UCSD-AML1 (cell line): ENCODE measurements at regions not wholly inside any gene's neighbourhood (a gene's known extent, or its start where the extent isn't known, plus 50 kb on each side); places are given as distances from the start of the nearest gene placed in this dataset.
"Not testable (repeated sequence)": the region's sequence is repeated elsewhere in the genome, so short reads cannot be mapped to it uniquely, and the experiment has no call there.

Experiments used
- DNase-seq: peaks from one replicate; lab custom pipeline; 2025; ENCODE audit not compliant: unreplicated experiment; lab: John Stamatoyannopoulos, UW

DNA sequence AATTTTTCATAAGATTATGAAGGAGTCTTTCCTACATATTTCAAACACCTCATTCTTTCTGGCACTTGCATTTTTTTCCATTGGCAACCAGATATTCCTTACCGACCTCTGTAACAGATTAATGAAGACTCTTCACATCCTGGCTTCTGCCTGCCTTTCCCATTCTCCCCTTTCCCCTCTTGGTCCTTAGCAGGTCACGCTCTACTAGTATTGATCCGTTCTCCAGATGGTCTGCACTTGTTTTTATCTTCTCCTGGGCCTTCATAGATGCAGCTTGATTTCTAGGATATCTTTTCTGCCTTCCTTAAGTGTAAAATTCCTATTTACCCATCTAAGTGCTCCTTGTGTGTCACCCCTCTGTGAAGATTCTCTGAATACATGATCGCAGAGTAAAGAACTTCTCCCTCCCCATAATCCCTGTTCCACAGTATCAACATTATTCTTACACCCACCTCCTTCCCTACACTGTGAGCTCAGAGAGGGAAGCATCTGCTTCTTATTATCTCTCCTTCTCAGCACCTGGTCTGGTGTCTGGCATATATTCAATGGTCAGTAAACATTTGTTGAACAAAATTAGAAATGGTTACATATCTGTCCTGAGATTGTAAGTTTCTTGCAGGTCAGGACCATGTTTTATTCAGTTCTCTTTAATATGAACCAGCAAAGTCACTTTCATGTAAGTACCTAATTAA lies 654.2 kb downstream of the REEP3 start:
- DNase-seq = no peak

DNA sequence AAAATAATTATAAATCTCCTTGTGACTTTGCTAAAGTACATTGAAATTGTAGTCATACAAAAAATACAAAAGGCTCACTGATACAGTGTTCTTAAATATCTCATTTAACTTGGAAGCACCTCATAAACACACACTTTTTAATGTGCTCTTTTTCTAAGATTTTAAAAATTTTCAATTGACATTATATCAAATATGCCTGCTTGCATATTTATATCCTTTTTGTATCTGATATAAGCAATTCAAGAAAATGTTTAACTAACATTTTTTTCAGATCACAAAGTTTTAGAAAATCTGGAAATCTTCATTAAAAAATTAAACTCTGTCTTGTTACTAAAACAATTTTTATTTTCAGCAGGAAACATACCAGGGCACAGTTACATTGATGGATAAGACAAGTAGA lies 661.5 kb downstream of the REEP3 start:
- no peak for DNase-seq

DNA sequence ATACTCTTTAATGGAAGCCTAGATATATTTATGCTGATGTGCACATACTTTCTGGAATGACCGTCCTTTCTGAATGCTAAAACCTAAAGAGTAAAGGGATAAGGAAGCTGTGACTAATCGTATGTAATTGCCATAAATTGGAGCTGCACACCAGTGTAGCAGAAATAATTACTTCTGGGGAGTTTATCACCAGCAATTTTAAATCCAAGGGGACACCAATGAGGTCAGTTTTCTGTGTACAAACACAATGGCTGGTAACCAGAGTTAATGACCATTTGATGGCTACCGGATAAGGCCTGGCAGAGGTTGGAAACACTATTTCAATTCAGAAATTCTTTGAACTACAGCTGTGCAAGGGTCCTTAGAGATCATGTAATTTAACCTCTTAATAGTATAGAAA lies 670.1 kb downstream of the REEP3 start:
- no peak for DNase-seq

DNA sequence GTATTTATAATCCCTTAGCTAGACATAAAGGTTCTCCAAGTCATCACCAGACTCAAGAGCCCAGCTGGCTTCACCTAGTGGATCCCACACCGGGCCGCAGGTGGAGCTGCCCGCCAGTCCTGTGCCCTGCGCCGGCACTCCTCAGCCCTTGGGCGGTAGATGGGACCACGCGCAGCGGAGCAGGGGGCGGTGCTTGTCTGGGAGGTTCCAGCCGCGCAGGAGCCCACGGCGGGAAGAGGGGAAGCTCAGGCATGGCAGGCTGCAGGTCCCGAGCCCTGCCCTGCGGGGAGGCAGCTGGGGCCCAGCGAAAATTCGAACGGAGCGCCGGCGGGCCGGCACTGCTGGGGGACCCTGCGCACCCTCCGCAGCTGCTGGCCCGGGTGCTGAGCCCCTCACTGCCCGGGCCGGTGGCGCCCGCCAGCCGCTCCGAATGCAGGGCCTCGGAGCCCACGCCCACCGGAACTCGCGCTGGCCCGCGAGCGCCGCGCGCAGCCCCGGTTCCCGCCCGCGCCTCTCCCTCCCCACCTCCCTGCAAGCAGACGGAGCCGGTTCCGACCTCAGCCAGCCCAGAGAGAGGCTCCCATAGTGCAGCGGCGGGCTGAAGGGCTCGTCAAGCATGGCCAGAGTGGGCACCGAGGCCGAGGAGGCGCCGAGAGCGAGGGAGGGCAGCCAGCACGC lies 675.6 kb downstream of the REEP3 start:
- no peak for DNase-seq

DNA sequence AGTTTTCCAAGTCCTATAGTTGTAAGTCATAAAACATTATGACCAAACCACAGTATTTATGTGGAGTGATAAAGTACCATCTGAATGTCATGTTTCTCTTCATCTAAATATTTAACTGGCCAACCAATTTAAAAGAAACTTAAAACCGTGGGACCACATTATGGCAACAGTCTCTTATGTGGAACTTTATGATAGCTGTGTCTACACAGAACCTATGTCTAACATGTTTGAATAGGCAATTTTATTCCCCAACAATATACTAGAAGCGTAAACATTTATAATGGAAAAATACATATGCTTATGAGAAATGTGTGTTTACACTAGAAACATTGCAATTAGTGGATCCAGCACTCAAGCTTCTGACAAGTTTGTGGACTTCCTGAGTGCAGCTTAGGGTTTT lies 680.7 kb downstream of the REEP3 start:
- no peak for DNase-seq

DNA sequence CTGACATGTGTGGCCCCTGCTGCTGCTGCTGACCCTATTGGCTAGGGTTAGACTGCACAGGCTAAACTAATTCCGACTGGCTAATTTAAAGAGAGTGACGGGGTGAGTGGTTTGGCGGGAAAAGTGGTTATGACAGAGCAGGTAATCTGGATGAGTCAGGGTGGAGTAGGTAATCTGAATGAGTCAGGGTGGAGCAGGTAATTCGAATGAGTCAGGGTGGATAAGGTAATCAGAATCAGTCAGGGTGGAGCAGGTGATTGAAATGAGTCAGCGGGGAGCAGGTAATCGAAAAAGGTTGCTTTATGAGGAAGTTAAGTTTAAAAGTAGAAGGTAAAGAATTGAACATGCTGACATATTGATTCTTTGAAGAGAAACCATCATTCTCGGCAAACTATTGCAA lies 683.3 kb downstream of the REEP3 start:
- not testable (repeated sequence) for DNase-seq

DNA sequence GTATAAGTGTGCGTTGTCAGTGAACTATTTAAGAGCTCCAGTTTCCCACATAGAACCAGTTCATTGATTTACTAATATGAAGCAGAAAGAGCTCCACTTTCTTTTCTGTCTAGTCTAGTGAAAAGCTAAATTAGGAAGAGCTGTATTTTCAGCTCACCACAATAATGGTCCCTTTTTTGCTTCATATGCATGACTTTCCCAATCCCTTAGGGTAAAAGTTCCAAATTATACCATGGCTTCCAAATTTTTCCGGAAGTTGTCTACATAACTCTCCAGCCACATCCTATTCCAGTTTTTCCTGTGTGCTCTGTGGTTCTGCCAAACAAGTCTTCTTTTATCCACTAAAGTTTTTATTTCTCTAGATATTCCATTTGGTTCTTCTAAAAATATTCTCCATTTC lies 685.2 kb downstream of the REEP3 start:
- no peak for DNase-seq

DNA sequence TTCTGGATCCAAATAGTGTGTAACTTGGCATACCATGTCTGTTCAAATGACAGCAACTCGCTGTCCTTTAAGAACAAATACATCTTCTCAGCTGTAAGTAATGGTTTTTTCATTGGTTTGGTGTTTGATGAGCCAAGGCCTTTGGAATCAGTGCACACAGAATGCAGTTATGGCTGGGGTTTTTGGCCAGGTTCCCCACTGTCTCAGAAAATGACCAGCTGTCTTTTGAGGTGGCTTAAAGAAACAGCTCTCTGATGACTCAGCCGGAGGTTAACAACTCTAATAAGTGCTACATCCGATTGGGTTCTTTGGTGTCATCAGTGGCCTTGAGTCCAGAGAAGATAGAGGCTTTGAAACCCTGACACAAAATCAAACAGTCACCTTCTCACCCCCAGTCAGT lies 688.4 kb downstream of the REEP3 start:
- no peak for DNase-seq

DNA sequence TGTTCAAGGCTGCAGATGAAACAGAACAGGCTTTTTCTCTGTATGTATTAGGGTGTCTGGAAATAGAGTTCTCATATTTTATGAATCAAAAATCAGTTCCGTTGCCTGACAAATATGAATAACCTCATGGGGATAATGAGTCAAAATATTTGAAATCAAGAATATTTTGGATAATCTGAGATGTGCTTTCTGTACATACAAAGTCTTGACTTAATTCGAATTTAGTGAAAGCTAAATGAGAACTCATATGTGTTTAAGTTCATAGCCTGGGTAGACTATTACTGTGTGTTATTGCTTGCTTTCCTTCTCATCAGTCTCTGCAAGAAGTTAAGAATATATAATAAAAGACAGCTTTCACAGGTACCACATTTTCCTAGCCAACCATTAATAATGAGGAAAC lies 689.0 kb downstream of the REEP3 start:
- no peak for DNase-seq

DNA sequence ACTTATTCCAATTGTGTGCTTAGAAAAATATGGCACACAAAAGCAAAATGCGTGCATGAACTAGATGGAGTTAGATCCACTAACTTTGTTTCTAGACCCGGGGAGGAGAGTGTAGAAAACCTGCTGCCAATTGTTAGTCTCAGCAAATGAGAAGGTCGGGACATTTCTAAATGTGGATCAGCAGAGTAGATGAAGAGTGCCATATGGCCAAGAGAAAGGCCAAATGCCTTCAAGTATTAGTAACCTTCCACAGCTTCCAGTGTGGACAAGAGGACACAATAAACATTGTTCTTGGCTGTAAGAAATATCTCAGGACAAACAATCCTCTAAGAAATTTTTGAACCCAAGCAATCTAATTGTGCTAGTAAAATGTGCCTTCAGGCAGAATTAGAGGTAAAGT lies 690.3 kb downstream of the REEP3 start:
- no peak for DNase-seq

DNA sequence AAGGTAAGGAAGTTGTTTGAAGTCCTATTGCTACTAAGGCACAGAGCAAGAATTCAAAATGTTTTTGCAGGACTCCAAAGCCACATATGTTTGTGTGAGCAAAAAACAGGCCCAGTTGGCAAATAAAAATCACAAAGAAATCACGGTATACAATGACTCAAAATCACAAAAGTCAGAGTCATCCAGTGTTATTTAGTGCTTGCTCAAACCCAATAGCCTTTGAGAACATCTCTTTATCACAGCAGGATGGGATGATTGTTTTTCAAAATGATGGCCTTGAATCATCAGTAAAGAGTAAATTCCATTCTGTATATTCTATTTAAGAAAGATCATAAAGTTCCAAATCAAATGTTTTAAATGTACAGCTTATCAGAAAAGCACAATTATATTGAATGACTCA lies 693.9 kb downstream of the REEP3 start:
- no peak for DNase-seq

DNA sequence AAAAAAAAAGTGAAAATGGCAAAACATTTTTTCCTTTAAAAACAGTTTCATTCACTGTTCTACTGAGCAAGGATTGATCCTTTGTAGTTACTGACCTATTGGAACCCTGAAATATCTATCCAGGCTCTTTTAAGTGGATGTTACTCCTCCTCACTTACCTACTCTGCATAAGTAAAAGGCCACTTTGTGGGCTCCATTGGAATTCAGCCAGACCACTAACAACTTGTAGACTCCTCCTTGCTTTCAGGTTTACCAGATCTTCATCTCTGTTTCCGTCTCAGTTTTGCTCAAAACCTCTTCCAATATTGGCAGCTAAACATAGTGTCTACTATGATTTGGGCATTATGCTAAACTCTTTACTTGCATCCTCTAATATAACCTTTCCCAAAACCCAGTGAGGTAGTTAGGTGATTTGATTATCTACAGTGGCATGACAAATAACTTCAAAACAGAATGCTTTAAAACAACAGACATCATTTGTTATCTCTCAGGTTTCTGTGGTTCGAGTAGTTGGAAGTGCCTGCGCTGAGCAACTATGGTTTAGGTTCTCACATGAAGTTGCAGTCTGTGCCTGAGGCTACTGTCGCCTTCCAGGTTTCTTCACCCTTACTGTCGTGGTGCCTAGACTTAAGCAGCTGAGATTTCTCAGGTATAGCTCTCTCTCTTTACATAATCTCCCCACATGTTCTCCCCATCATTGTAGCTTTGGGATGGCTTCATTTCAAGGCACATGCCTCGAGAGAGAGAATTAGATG lies 698.2 kb downstream of the REEP3 start:
- no peak for DNase-seq

DNA sequence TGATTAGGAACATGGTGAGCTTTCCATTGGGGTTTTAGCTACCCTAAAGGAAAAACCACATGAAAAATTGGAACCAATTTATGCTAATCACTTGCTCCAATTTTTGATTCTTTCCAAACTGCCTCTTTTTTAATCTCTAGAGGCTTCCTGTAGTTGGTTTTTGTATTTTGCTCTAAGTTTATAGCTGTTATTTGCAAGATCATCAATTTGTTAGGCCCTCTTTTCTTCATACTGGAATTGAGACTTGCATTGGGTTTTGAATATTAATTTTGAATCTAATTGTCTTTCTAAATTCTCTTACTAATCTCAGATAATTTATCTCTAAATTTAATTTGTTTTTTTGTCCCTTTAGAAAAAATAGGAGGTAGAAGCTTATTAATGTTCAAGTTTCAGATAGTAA lies 713.3 kb downstream of the REEP3 start:
- DNase-seq = no peak

DNA sequence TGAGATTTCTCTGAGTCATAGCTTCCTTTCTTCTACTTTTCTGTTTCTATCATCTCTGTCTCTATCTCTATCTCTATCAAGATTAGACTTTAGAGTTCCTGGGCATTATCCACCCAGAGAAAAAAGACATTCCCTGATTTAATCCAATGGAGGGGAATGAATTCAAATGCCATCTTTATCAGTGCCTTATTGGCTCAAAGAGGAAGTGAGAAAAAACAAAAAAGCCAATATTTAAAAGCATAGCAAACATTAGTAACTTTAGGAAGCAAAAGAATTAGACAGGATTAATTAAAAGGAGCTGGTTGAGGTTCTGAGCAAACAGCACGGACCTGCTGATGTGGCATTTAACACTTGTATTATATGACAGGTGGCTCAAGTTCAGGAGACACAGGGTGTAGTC lies 736.5 kb downstream of the REEP3 start:
- DNase-seq = no peak

DNA sequence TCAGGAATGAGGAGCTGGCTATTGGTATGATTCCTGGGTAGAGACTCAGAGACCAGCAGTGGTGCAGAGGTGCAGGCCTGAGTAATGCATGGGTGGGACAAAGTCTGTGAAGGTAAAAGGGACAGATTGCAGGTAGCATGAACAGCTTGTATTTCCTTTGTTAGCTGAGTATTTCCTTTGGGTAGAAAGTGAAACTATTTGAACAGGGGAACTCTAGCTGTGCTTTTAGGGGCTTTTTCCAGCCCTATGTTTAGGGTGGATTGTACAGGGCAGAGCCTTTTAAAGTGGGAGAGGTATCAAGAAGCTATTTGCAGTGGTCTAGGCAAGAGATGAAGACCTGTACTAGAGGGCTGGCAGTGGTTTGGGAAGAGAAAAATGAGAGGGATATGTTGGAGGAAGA lies 739.9 kb downstream of the REEP3 start:
- DNase-seq = no peak

DNA sequence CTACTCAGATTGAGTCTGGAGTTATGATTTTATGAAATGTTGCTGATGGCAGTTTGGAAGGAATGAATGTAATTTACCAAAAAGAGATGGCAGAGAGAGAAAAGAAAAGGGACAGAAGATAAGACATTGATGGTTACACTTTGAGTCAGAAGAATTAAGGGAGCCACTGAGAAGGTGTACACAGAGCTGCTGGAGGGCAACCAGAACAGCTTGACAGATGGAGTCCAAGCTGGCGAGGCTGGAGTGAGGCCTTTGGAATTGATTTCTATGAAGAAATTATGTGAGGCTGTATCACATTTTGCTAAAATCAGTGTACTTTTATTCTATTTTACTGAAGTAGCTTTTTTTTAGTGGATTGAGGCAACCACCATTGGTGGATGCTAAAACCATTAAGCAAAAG lies 740.5 kb downstream of the REEP3 start:
- DNase-seq = no peak

DNA sequence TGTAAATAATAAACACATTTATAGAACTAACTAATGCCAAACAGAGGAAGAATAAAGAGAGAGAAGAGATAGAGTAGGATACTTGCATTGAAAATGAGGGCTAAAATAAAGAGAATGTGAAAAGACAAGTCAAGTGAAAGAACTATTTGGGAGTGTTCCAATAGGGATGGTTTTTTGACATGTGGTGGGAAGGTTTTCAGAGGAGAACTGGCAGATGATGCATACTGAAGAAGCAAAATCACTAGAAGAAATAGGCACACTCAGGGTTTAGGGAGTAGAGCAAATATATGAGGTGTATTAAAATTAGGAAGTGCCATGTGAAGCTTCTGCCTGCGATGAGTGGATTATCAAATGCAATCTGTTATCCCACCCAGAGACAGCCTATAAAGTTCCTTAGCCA lies 744.8 kb downstream of the REEP3 start:
- no peak for DNase-seq

DNA sequence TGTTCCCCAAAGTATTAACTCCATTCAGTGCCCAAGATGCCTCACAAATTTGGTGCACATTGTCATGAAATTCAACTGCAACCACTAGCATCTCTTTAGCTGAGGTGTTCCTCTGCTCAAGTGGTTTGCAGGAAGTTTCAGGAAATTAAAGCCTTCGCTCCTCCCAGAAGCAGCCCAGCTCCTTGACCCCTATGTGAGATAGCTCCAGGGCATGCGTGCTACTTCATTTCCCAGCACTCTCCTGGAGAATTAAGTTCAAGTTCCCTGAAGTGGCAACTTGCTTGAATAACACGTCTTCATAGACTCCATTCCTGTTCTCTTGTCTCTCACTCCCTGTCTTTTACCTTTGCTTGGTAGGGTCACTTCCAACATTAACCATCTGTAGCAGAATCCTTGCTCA lies 750.3 kb downstream of the REEP3 start:
- no peak for DNase-seq

DNA sequence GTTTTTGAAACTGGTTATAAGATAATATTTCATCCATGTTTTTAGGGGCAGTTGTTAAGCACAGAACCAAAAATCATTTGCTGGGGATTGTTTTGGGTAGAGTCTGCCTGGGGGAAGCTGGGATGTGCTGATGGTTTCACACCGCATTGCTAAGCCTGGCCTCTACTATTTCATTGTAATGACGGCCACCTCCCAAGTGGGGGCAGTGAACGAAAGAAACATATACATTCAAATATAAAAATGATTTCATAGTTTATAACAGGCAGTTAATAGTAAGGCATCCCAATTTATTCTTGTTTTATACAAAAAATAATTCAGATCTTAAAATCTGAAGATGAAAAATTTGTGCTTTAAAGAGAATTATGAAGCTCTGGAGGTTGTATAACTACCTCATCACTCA lies 750.8 kb downstream of the REEP3 start:
- no peak for DNase-seq

DNA sequence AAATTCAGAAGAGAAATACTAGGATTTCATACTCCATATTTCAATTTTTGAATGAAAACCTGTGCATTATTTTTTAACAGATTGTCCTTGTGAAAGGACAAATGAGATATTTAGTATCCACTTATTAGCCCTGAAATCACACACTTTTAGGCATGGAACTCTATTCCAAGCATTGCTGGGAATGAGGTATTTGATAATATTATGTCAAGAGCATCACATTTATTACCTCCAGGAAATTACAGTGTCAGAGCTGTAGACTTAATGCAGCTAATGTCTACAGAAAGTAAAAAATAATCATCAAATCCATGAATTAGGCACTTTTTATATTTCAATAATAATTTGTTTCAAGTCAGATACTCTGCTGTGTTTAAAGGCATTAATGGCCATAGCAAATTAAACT lies 753.8 kb downstream of the REEP3 start:
- DNase-seq = no peak

DNA sequence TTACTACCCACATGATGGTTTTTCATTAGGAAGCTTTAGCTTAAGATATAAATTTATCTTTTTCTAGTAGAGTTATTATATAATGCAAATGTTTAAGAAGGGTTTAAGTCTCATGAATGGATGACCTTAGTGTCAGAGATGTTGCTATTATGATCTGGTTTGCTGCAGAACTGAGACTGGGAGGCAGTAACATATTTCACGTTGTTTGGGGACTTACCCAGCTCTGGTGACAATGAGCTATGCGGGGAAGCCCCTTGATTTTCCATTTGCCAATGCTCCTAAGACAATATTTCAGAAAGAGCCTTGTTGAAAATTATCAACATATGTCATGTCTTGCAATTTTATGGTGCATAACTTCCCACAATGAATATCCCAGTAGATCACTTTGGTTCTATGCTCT lies 754.6 kb downstream of the REEP3 start:
- no peak for DNase-seq

DNA sequence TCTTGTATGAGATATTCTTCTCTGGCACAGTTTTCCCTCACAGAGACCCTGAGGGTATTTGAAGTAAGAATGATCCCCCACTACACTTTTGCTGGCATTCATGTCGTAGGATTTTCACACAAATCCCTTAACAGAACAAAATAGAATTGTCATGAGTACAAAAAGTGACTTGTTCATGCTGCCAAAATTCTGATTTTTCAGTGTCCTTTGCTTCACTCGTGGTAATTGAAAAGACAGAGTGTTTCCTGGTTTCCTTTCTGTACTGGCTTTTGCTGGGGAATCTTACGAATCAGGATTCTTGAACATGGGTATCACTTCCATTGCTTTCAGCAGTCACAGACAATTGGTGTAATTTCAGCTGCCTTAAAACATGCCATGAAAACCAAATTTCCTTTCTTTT lies 756.3 kb downstream of the REEP3 start:
- DNase-seq = no peak
